ENCODE measurements at regions not wholly inside any gene's neighbourhood (a gene's known extent, or its start where the extent isn't known, plus 50 kb on each side); places are given as distances from the start of the nearest gene placed in this dataset.

GRCh38 chr3:107975529-107976201 is 115.2 kb downstream of the CD47 start:
- DNase-seq, result no peak
- no peaks in the 10 kb centered on the region for H3K9me3 Mint-ChIP-seq
- TF ChIP-seq CTCF (IDR thresholded peaks at IDR 0.05), result no peak
- no peak overlapping the region for H3K27ac Mint-ChIP-seq
- H3K4me1 Mint-ChIP-seq, result peaks cover 30% of the 10 kb centered on the region
- peaks cover 10% of the 10 kb centered on the region for H3K27me3 Mint-ChIP-seq (ENCODE audit: low read depth, poor library complexity)
- H3K4me3 Mint-ChIP-seq, result no peak overlapping the region
- H3K36me3 Mint-ChIP-seq (ENCODE audit: low read depth), result no peaks in the 10 kb centered on the region

- Mint-ChIP-seq H3K4me1 (peaks cover 28% of the 10 kb centered on the region), H3K9me3 (no peaks in the 10 kb centered on the region), H3K36me3 (ENCODE audit: low read depth) (no peaks in the 10 kb centered on the region), H3K27ac (no peak overlapping the region), H3K27me3 (ENCODE audit: low read depth, poor library complexity) (peaks cover 10% of the 10 kb centered on the region), H3K4me3 (no peak overlapping the region)
- TF ChIP-seq CTCF (IDR thresholded peaks at IDR 0.05), result no peak
- no peak for DNase-seq
These were observed 116.9 kb downstream of the CD47 start for GRCh38 chr3:107973961-107974360.

DNA sequence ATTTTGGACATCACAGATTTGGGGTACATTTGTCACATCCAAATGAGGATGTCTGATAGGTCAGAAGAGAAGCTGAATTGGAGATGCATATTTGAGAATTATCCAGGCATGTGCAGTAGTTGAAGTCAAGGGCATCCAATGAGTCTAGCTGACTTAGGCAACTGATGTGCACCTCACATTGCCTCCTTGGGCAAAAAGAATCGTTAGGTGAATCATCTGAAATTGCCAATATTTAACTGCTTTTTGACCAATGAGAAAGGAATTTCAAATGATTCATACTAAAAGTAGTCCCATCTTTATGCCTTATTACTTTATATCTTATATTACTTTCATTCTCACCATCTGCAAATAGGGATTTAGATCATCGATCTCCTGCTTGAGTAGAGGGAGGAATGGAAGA is 117.7 kb downstream of the CD47 start:
- H3K9me3 Mint-ChIP-seq, result no peaks in the 10 kb centered on the region
- H3K27ac Mint-ChIP-seq, result no peak overlapping the region
- no peak for TF ChIP-seq CTCF (IDR thresholded peaks at IDR 0.05)
- peaks cover 11% of the 10 kb centered on the region for H3K27me3 Mint-ChIP-seq (ENCODE audit: low read depth, poor library complexity)
- H3K36me3 Mint-ChIP-seq (ENCODE audit: low read depth), result no peaks in the 10 kb centered on the region
- H3K4me3 Mint-ChIP-seq, result no peak overlapping the region
- peaks cover 20% of the 10 kb centered on the region for H3K4me1 Mint-ChIP-seq
- no peak for DNase-seq

DNA sequence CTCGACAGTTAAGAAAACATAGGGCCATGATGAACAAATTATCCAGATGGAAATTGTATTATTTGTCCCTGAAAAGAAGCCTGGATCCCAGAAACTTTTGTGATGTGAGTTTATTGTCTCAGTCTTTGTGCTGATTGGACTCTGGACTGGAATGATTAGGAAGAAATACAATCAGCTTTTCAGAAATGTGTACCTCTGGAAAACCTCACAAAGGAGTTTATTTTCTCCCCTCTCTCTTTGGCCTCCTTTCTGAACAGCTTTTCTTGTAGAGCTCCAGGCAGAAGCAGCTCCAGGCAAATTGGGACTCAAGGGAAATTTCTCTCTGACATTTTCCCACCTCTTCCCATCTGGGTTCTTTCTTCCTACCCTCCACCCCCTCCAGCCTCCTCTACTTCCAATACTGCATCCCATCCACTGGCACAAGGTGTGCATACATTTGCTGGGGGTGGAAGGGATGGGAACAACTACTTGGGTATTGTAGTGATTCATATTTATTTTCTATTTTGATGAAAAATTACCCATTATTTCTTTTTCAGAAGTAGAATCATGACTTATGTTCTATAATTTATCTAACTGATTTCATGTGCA is 119.7 kb downstream of the CD47 start:
- Mint-ChIP-seq H3K4me1 (peaks cover 2% of the 10 kb centered on the region), H3K27ac (no peak overlapping the region), H3K9me3 (no peaks in the 10 kb centered on the region), H3K36me3 (ENCODE audit: low read depth) (no peaks in the 10 kb centered on the region), H3K4me3 (no peak overlapping the region), H3K27me3 (ENCODE audit: low read depth, poor library complexity) (peaks cover 10% of the 10 kb centered on the region)
- no peak for DNase-seq
- no peak for TF ChIP-seq CTCF (IDR thresholded peaks at IDR 0.05)

GRCh38 chr3:107969994-107970819 is 120.6 kb downstream of the CD47 start:
- peaks cover 7% of the 10 kb centered on the region for H3K4me1 Mint-ChIP-seq

More at GRCh38 chr3:107969994-107970819, 120.6 kb downstream of the CD47 start:
- Mint-ChIP-seq H3K27ac (no peak overlapping the region), H3K4me3 (no peak overlapping the region), H3K9me3 (no peaks in the 10 kb centered on the region), H3K27me3 (ENCODE audit: low read depth, poor library complexity) (peaks cover 6% of the 10 kb centered on the region), H3K36me3 (ENCODE audit: low read depth) (no peaks in the 10 kb centered on the region)
- no peak for TF ChIP-seq CTCF (IDR thresholded peaks at IDR 0.05)
- DNase-seq, result no peak

All from nephron progenitor cell (in vitro differentiated cells).